ENCODE measurements at regions not wholly inside any gene's neighbourhood (a gene's known extent, or its start where the extent isn't known, plus 50 kb on each side); places are given as distances from the start of the nearest gene placed in this dataset.

GRCh38 chr3:6679510-6679909 is 181.4 kb upstream of the GRM7 start:
- TF ChIP-seq CTCF (IDR thresholded peaks at IDR 0.05) (no peak), POLR2AphosphoS5 (IDR thresholded peaks at IDR 0.05) (no peak)
